ENCODE measurements at regions not wholly inside any gene's neighbourhood (a gene's known extent, or its start where the extent isn't known, plus 50 kb on each side); places are given as distances from the start of the nearest gene placed in this dataset.
"Not testable (repeated sequence)": the region's sequence is repeated elsewhere in the genome, so short reads cannot be mapped to it uniquely, and the experiment has no call there.

- no peak overlapping the region for H3K4me3 Mint-ChIP-seq
- no peak for ATAC-seq
Measured at GRCh38 chr18:60044290-60045006, 144.7 kb downstream of the PMAIP1 start.

DNA sequence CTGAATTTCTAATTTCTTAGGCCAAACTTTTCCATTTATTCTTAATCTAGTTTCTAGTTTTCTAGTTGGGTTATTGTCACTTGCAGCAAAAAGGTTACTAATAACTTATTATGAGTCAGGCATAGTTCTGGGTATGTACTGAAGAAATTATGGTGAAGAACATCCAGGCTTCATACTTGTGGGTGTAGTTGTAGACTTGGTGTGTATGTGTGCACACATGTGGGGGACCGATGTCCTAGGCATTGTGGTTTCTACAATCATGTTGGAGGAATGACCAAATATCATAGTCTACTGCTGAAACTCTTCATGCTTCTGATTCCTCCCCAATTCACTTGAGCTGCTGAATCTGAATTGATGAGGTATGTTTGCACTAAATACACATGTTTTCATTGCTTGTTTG lies 141.2 kb downstream of the PMAIP1 start:
- H3K4me1 Mint-ChIP-seq: no peaks in the 10 kb centered on the region
- H3K27ac Mint-ChIP-seq: no peak overlapping the region
- H3K36me3 Mint-ChIP-seq (ENCODE audit: low read depth): no peaks in the 10 kb centered on the region
- DNase-seq: no peak
- H3K9me3 Mint-ChIP-seq: no peaks in the 10 kb centered on the region
- H3K4me3 Mint-ChIP-seq: no peak overlapping the region
- peaks cover 5% of the 10 kb centered on the region for H3K27me3 Mint-ChIP-seq
- ATAC-seq: no peak

More at GRCh38 chr18:60044290-60045006, 144.7 kb downstream of the PMAIP1 start:
- Mint-ChIP-seq H3K27ac (no peak overlapping the region), H3K36me3 (ENCODE audit: low read depth) (no peaks in the 10 kb centered on the region), H3K4me1 (no peaks in the 10 kb centered on the region), H3K27me3 (peaks cover 2% of the 10 kb centered on the region), H3K9me3 (peaks cover 4% of the 10 kb centered on the region)
- DNase-seq: no peak

GRCh38 chr18:60038731-60039130 lies 138.9 kb downstream of the PMAIP1 start:
- Mint-ChIP-seq H3K4me1 (no peaks in the 10 kb centered on the region), H3K27me3 (peaks cover 5% of the 10 kb centered on the region), H3K36me3 (ENCODE audit: low read depth) (no peaks in the 10 kb centered on the region), H3K9me3 (no peaks in the 10 kb centered on the region), H3K4me3 (no peak overlapping the region), H3K27ac (no peak overlapping the region)
- ATAC-seq: no peak
- DNase-seq: no peak

DNA sequence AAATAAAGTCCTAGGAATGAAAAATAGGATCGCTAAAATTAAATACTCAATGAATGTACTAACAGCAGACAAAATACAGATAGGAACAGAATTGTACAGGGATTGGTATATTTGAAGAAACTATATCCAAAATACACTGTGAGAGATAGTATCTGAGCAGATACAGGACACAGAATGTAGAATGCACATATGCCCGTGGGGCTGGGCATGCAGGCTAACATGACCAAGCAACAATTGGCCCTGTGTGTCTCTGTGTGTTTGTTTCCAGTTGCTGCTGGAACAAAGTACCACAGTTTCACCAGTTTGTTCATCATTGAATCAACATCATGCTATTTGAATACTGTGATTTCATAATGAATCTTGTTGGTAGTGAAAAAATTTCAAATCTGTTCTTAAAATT lies 127.6 kb downstream of the PMAIP1 start:
- H3K27me3 Mint-ChIP-seq: peaks cover 3% of the 10 kb centered on the region
- no peaks in the 10 kb centered on the region for H3K4me1 Mint-ChIP-seq
- H3K4me3 Mint-ChIP-seq: no peak overlapping the region
- H3K36me3 Mint-ChIP-seq (ENCODE audit: low read depth): no peaks in the 10 kb centered on the region
- ATAC-seq: no peak
- DNase-seq: no peak
- no peaks in the 10 kb centered on the region for H3K9me3 Mint-ChIP-seq
- H3K27ac Mint-ChIP-seq: no peak overlapping the region

- Mint-ChIP-seq H3K27me3 (peaks cover 6% of the 10 kb centered on the region), H3K9me3 (no peaks in the 10 kb centered on the region), H3K27ac (no peak overlapping the region), H3K4me3 (no peak overlapping the region), H3K36me3 (ENCODE audit: low read depth) (no peaks in the 10 kb centered on the region), H3K4me1 (no peaks in the 10 kb centered on the region)
- DNase-seq (no peak), ATAC-seq (no peak)
Measured at GRCh38 chr18:60024857-60025256, 125.1 kb downstream of the PMAIP1 start.

DNA sequence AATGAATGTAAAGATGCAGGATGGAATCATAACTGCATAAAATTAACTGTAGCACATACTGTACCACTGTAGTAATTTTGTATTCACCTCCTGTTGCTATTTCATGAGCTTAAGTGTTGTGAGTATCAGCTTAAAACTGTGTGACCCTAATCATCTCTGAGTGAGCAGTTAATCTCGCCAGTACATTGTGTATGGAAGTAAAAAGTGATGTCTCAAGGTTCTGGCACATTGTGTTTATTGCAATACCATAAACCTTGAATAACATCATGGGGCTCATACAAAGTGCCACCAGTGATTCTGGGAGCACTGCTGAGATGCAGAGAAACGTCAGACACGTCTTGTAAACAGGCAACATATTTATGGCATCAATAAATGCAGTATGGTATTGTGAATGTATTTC lies 124.5 kb downstream of the PMAIP1 start:
- Mint-ChIP-seq H3K36me3 (ENCODE audit: low read depth) (no peaks in the 10 kb centered on the region), H3K9me3 (no peaks in the 10 kb centered on the region), H3K27ac (no peak overlapping the region), H3K4me3 (no peak overlapping the region), H3K4me1 (no peaks in the 10 kb centered on the region), H3K27me3 (peaks cover 6% of the 10 kb centered on the region)
- ATAC-seq (no peak), DNase-seq (no peak)

DNA sequence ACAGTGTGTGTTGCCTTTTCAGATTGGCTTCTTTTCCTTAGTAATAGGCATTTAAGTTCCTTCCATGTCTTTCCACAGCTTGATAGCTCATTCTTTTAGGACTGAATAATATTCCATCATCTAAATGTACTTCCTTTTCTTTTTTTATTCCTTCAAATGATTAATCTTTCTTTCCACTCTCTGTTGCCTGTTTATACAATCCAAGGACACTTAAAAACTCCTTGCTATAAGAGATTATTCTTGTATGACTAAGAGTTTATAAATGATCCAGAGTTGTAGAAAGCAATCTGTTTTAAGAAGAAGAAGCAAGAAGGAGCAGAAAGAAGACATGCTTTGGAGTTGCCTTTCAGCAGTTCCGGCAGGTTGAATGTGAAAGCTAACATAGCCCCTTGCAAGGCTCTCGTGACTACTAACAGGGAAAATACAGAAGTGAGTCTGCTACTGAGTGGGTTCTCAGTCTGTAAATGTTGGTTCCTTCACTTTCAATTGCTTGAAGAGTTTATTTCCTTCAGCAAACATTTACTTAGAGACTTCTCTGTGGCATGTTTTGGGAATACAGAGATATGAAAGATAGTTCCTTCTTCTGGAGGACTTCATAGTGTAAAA lies 123.0 kb downstream of the PMAIP1 start:
- Mint-ChIP-seq H3K36me3 (ENCODE audit: low read depth) (no peaks in the 10 kb centered on the region), H3K27me3 (peaks cover 6% of the 10 kb centered on the region), H3K4me1 (no peaks in the 10 kb centered on the region), H3K9me3 (no peaks in the 10 kb centered on the region), H3K4me3 (no peak overlapping the region), H3K27ac (no peak overlapping the region)
- ATAC-seq (no peak), DNase-seq (no peak)

GRCh38 chr18:60021556-60021955 lies 121.8 kb downstream of the PMAIP1 start:
- H3K36me3 Mint-ChIP-seq (ENCODE audit: low read depth): no peaks in the 10 kb centered on the region
- H3K4me3 Mint-ChIP-seq: no peak overlapping the region
- no peak overlapping the region for H3K27ac Mint-ChIP-seq
- no peaks in the 10 kb centered on the region for H3K4me1 Mint-ChIP-seq
- peaks cover 6% of the 10 kb centered on the region for H3K27me3 Mint-ChIP-seq
- no peaks in the 10 kb centered on the region for H3K9me3 Mint-ChIP-seq
- DNase-seq: no peak
- no peak for ATAC-seq

GRCh38 chr18:60020107-60020925 lies 120.5 kb downstream of the PMAIP1 start:
- ATAC-seq (no peak), DNase-seq (no peak)
- Mint-ChIP-seq H3K36me3 (ENCODE audit: low read depth) (no peaks in the 10 kb centered on the region), H3K4me1 (no peaks in the 10 kb centered on the region), H3K9me3 (no peaks in the 10 kb centered on the region), H3K4me3 (no peak overlapping the region), H3K27me3 (peaks cover 6% of the 10 kb centered on the region), H3K27ac (no peak overlapping the region)

DNA sequence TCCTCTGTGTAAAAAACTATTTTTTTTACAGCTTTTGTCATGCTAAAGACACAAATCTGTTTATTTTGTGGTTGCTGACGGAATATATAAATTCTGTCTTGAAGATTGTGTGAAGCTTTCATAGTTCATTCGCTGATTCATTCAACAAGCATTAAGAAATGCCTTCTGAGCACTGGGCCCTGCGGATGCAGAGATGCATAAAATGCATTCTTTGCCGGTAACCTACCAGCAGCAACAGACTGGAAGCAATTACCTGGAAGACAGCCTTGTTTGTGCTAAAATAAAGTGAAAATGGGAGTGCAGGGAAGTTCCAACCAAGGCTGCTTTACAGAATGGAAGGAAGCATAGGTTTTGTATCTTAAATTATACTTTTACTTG lies 119.7 kb downstream of the PMAIP1 start:
- H3K36me3 Mint-ChIP-seq (ENCODE audit: low read depth): no peaks in the 10 kb centered on the region
- no peak overlapping the region for H3K4me3 Mint-ChIP-seq
- ATAC-seq: no peak
- no peak overlapping the region for H3K27ac Mint-ChIP-seq
- no peaks in the 10 kb centered on the region for H3K9me3 Mint-ChIP-seq
- peaks cover 6% of the 10 kb centered on the region for H3K27me3 Mint-ChIP-seq
- no peaks in the 10 kb centered on the region for H3K4me1 Mint-ChIP-seq
- no peak for DNase-seq

DNA sequence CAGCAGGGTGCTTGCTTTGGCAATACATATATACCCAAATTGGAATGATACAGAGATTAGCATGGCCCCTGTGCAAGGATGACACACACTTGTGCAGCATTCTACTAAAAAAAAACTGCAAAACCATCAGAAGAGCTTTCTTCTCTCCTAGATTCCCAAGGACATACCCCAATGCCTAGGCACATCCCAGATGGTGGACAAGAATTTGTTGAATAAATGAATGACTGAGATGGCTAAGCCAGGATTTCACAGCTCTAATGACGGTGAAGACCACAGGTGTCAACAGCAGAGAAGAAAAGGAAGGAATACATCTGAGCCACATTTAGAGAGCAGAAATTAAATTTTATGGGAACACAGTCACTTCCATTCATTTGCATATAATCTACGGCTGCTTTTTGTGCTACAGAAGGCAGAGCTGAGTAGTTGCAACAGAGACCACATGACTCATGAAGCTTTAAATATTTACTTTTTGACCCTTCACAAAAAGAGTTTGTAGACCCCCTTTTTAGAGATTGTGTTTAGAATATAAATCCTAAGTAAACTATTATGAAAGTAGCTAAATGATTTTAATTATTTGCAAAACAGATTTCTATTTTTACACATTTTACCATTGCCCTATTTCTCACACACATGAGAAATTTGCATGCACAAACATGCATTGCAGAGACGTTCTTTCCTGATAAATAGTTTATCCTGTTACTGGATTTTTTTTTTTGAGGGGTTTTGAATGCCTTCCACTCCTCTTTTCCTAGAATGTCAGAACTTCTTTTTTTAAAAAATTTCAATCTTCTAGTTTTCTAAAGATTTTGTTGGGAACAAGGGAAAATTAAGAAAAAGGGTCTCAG lies 119.0 kb downstream of the PMAIP1 start:
- no peak overlapping the region for H3K4me3 Mint-ChIP-seq
- H3K27me3 Mint-ChIP-seq: peaks cover 9% of the 10 kb centered on the region
- no peak for ATAC-seq
- no peak for DNase-seq
- no peaks in the 10 kb centered on the region for H3K36me3 Mint-ChIP-seq (ENCODE audit: low read depth)
- H3K9me3 Mint-ChIP-seq: no peaks in the 10 kb centered on the region
- no peaks in the 10 kb centered on the region for H3K4me1 Mint-ChIP-seq
- no peak overlapping the region for H3K27ac Mint-ChIP-seq

- H3K4me3 Mint-ChIP-seq; H3K36me3 Mint-ChIP-seq (ENCODE audit: low read depth); H3K27ac Mint-ChIP-seq; ATAC-seq; H3K4me1 Mint-ChIP-seq; DNase-seq; H3K9me3 Mint-ChIP-seq: not testable (repeated sequence)
- H3K27me3 Mint-ChIP-seq: peaks cover 11% of the 10 kb centered on the region
Measured at GRCh38 chr18:60018134-60018533, 118.3 kb downstream of the PMAIP1 start.

- no peaks in the 10 kb centered on the region for H3K4me1 Mint-ChIP-seq
- H3K9me3 Mint-ChIP-seq: no peaks in the 10 kb centered on the region
- H3K36me3 Mint-ChIP-seq (ENCODE audit: low read depth): no peaks in the 10 kb centered on the region
- ATAC-seq: no peak
- H3K27me3 Mint-ChIP-seq: peaks cover 8% of the 10 kb centered on the region
- DNase-seq: no peak
- H3K27ac Mint-ChIP-seq: no peak overlapping the region
- no peak overlapping the region for H3K4me3 Mint-ChIP-seq
Measured at GRCh38 chr18:60017371-60017770, 117.6 kb downstream of the PMAIP1 start.

- not testable (repeated sequence) for H3K4me3 Mint-ChIP-seq; H3K36me3 Mint-ChIP-seq (ENCODE audit: low read depth); H3K27ac Mint-ChIP-seq; H3K9me3 Mint-ChIP-seq; H3K4me1 Mint-ChIP-seq; DNase-seq; ATAC-seq; H3K27me3 Mint-ChIP-seq
Measured at GRCh38 chr18:60015826-60016225, 116.0 kb downstream of the PMAIP1 start.
